ENCODE measurements at regions not wholly inside any gene's neighbourhood (a gene's known extent, or its start where the extent isn't known, plus 50 kb on each side); places are given as distances from the start of the nearest gene placed in this dataset.

- TF ChIP-seq GATA2 (IDR thresholded peaks at IDR 0.05; ENCODE audit: low read depth, low read length), result no peak
- TF ChIP-seq GATA3 (IDR thresholded peaks at IDR 0.05; ENCODE audit: low read depth, low read length), result no peak
Measured at GRCh38 chr12:14280921-14281320, 84.6 kb upstream of the ATF7IP start.
